DMS114 treated with DMSO at 0.1 percent for 48 hours (cell line): ENCODE measurements at regions not wholly inside any gene's neighbourhood (a gene's known extent, or its start where the extent isn't known, plus 50 kb on each side); places are given as distances from the start of the nearest gene placed in this dataset.
"Not testable (repeated sequence)": the region's sequence is repeated elsewhere in the genome, so short reads cannot be mapped to it uniquely, and the experiment has no call there.

Experiments used
- DNase-seq: peaks from one replicate; lab custom pipeline; 2025; ENCODE audit not compliant: unreplicated experiment; lab: John Stamatoyannopoulos, UW

GRCh38 chr2:18991177-18992168 lies 366.9 kb downstream of the OSR1 start:
- DNase-seq = no peak

- DNase-seq = no peak
Observed at GRCh38 chr2:18988631-18989232, 369.7 kb downstream of the OSR1 start.

- DNase-seq = no peak
Observed at GRCh38 chr2:18987592-18988073, 370.8 kb downstream of the OSR1 start.

- DNase-seq = no peak
Observed at GRCh38 chr2:18987016-18987415, 371.4 kb downstream of the OSR1 start.

- DNase-seq = no peak
Observed at GRCh38 chr2:18986046-18986445, 372.4 kb downstream of the OSR1 start.

GRCh38 chr2:18980786-18981430 lies 377.5 kb downstream of the OSR1 start:
- DNase-seq = no peak

- DNase-seq = no peak
Observed at GRCh38 chr2:18980104-18980785, 378.2 kb downstream of the OSR1 start.

- DNase-seq = no peak
Observed at GRCh38 chr2:18977409-18977808, 381.0 kb downstream of the OSR1 start.

- DNase-seq = no peak
Observed at GRCh38 chr2:18976168-18976961, 382.1 kb downstream of the OSR1 start.

GRCh38 chr2:18975506-18976167 lies 382.8 kb downstream of the OSR1 start:
- DNase-seq = no peak

- DNase-seq = no peak
Observed at GRCh38 chr2:18971628-18972027, 382.3 kb upstream of the NT5C1B start.

- no peak for DNase-seq
Observed at GRCh38 chr2:18971069-18971378, 381.7 kb upstream of the NT5C1B start.

- no peak for DNase-seq
Observed at GRCh38 chr2:18966131-18966530, 376.8 kb upstream of the NT5C1B start.

GRCh38 chr2:18963739-18964256 lies 374.4 kb upstream of the NT5C1B start:
- DNase-seq = not testable (repeated sequence)

GRCh38 chr2:18961991-18962421 lies 372.6 kb upstream of the NT5C1B start:
- DNase-seq = no peak

- no peak for DNase-seq
Observed at GRCh38 chr2:18959952-18960717, 370.8 kb upstream of the NT5C1B start.

- DNase-seq = no peak
Observed at GRCh38 chr2:18959200-18959599, 369.8 kb upstream of the NT5C1B start.

- no peak for DNase-seq
Observed at GRCh38 chr2:18957909-18958308, 368.5 kb upstream of the NT5C1B start.

- DNase-seq = no peak
Observed at GRCh38 chr2:18950361-18950851, 361.0 kb upstream of the NT5C1B start.
